ENCODE measurements at regions not wholly inside any gene's neighbourhood (a gene's known extent, or its start where the extent isn't known, plus 50 kb on each side); places are given as distances from the start of the nearest gene placed in this dataset.
A peak's percentile ranks its signal among the peaks of the same experiment; 100 is the strongest.

- WGBS, 3 donors, result 27 to 47% (median 30%) methylated on average over 3 of the region's 3 CpGs
- TF ChIP-seq CTCF (IDR thresholded peaks at IDR 0.05), result no peak
- Histone ChIP-seq H3K4me1 (no peaks in the 10 kb centered on the region), H3K36me3 (ENCODE audit: insufficient read depth in 1 of 2, low read depth in 1 of 2) (no peaks in the 10 kb centered on the region), H3K27me3 (ENCODE audit: insufficient read depth in 3 of 3, low read length in 2 of 3) (no peaks in the 10 kb centered on the region), H3K9me3 (no peaks in the 10 kb centered on the region), H3K4me3 (no peak overlapping the region), H3K27ac (no peak overlapping the region)
- DNase-seq (no peak), ATAC-seq (no peak)
- intact Hi-C loops (cut with DNase I), result no loop called here
Measured at GRCh38 chr1:244347942-244348341, 103.8 kb downstream of the ADSS2 start.

GRCh38 chr1:244349103-244349531 lies 102.6 kb downstream of the ADSS2 start:
- peak; percentile 34 to 75 (median 54) for ATAC-seq
- intact Hi-C loops (cut with DNase I), result no loop called here
- WGBS, 3 donors, result 20 to 34% (median 21%) methylated on average over 8 of the region's 8 CpGs
- DNase-seq, result peak in 1 of 2 donors; percentile 19
- H3K9me3 ChIP-seq, result no peaks in the 10 kb centered on the region
- no peak overlapping the region for H3K27ac ChIP-seq
- no peaks in the 10 kb centered on the region for H3K27me3 ChIP-seq (ENCODE audit: insufficient read depth in 3 of 3, low read length in 2 of 3)
- no peaks in the 10 kb centered on the region for H3K4me1 ChIP-seq
- no peak overlapping the region for H3K4me3 ChIP-seq
- no peak for TF ChIP-seq CTCF (IDR thresholded peaks at IDR 0.05)
- no peaks in the 10 kb centered on the region for H3K36me3 ChIP-seq (ENCODE audit: insufficient read depth in 1 of 2, low read depth in 1 of 2)

- Histone ChIP-seq H3K4me1 (no peaks in the 10 kb centered on the region), H3K4me3 (no peak overlapping the region), H3K27me3 (ENCODE audit: insufficient read depth in 3 of 3, low read length in 2 of 3) (no peaks in the 10 kb centered on the region), H3K9me3 (no peaks in the 10 kb centered on the region), H3K36me3 (ENCODE audit: insufficient read depth in 1 of 2, low read depth in 1 of 2) (no peaks in the 10 kb centered on the region), H3K27ac (no peak overlapping the region)
- 38 to 39% (median 38%) methylated on average over 8 of the region's 8 CpGs for WGBS, 3 donors
- no peak for ATAC-seq
- TF ChIP-seq CTCF (IDR thresholded peaks at IDR 0.05), result no peak
- intact Hi-C loops (cut with DNase I), result no loop called here
- no peak for DNase-seq
Measured at GRCh38 chr1:244349581-244350001, 102.1 kb downstream of the ADSS2 start.

GRCh38 chr1:244350027-244350426 lies 101.7 kb downstream of the ADSS2 start:
- Histone ChIP-seq H3K27me3 (ENCODE audit: insufficient read depth in 3 of 3, low read length in 2 of 3) (no peaks in the 10 kb centered on the region), H3K4me1 (no peaks in the 10 kb centered on the region), H3K27ac (no peak overlapping the region), H3K4me3 (no peak overlapping the region), H3K36me3 (ENCODE audit: insufficient read depth in 1 of 2, low read depth in 1 of 2) (no peaks in the 10 kb centered on the region), H3K9me3 (no peaks in the 10 kb centered on the region)
- intact Hi-C loops (cut with DNase I), result no loop called here
- 75 to 81% (median 78%) methylated on average over 5 to 6 of the region's 6 CpGs for WGBS, 3 donors
- TF ChIP-seq CTCF (IDR thresholded peaks at IDR 0.05), result no peak
- no peak for DNase-seq
- no peak for ATAC-seq

GRCh38 chr1:244352156-244352830 lies 99.4 kb downstream of the ADSS2 start:
- WGBS, 3 donors, result 80 to 86% (median 83%) methylated on average over 7 of the region's 7 CpGs
- Histone ChIP-seq H3K27ac (no peak overlapping the region), H3K36me3 (ENCODE audit: insufficient read depth in 1 of 2, low read depth in 1 of 2) (no peaks in the 10 kb centered on the region), H3K9me3 (no peaks in the 10 kb centered on the region), H3K27me3 (ENCODE audit: insufficient read depth in 3 of 3, low read length in 2 of 3) (no peaks in the 10 kb centered on the region), H3K4me3 (no peak overlapping the region), H3K4me1 (no peaks in the 10 kb centered on the region)
- intact Hi-C loops (cut with DNase I), result no loop called here
- no peak for DNase-seq
- TF ChIP-seq CTCF (IDR thresholded peaks at IDR 0.05), result no peak
- ATAC-seq, result no peak
